NT2/D1 (cell line): ENCODE measurements at regions not wholly inside any gene's neighbourhood (a gene's known extent, or its start where the extent isn't known, plus 50 kb on each side); places are given as distances from the start of the nearest gene placed in this dataset.
"Not testable (repeated sequence)": the region's sequence is repeated elsewhere in the genome, so short reads cannot be mapped to it uniquely, and the experiment has no call there.

Source experiments
- DNase-seq: peaks from one replicate; pipeline ENCODE4 v3.0.0-alpha.2; 2011; ENCODE audit warnings: low read depth, low spot score
- H3K27me3 ChIP-seq: 2 replicates; pipeline ENCODE4 v1.6.0; 2011; ENCODE audit warnings: mild to moderate bottlenecking; ENCODE audit not compliant: insufficient read length, insufficient read depth
- H3K36me3 ChIP-seq: 2 replicates; pipeline ENCODE4 v1.6.1; 2011; ENCODE audit warnings: mild to moderate bottlenecking, low read length, mixed read lengths; ENCODE audit not compliant: insufficient read depth, insufficient read length
- H3K4me1 ChIP-seq: 2 replicates; pipeline ENCODE4 v1.5.1; 2011; ENCODE audit not compliant: insufficient read depth, insufficient read length
- H3K4me3 ChIP-seq: 2 replicates; pipeline ENCODE4 v1.5.1; 2011; ENCODE audit warnings: low read depth; ENCODE audit not compliant: insufficient read length
- H3K9ac ChIP-seq: 2 replicates; pipeline ENCODE4 v1.6.0; 2011; ENCODE audit warnings: low read depth; ENCODE audit not compliant: insufficient read length
- H3K9me3 ChIP-seq: 2 replicates; pipeline ENCODE4 v1.5.1; 2011; ENCODE audit warnings: mild to moderate bottlenecking, low read length; ENCODE audit not compliant: insufficient read depth
- SUZ12 ChIP-seq: IDR thresholded peaks from 2 replicates; pipeline ENCODE4 v1.6.1; 2011; ENCODE audit not compliant: insufficient read length, insufficient read depth; ENCODE audit errors: extremely low read depth
- YY1 ChIP-seq: IDR thresholded peaks from 2 replicates; pipeline ENCODE4 v1.6.1; 2011; ENCODE audit not compliant: insufficient read length, insufficient read depth
- ZNF274 ChIP-seq: IDR thresholded peaks from 2 replicates; pipeline ENCODE4 v1.6.1; 2011; ENCODE audit warnings: mild to moderate bottlenecking, low read depth, low read length

DNA sequence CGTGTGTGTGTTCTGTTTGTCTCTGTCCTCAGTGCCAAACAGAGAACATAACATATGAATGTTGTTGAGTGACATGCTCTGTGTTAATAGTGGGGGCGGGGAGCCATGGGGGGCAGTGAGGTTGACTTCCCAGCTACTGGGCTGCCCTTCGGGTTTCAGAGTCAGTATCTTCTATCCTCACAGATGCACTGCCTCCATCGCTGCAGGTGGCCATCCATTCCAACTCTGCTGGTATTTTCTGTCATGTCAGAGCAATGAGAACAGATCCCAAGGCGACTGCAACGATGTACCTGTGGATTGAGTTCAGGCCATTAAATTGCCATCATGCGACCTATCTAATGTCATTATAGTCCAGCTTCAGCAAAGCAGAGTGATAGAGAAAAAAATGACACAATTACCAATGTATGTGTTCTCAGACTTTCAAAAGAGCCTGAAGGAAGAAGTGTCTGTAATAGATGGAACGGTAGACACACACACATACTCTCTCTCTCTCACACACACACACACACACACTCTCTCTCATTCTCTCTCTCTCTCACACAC lies 418.5 kb downstream of the RWDD3 start:
- Histone ChIP-seq H3K4me1 (no peaks in the 10 kb centered on the region), H3K27me3 (no peaks in the 10 kb centered on the region), H3K9me3 (no peaks in the 10 kb centered on the region), H3K36me3 (no peaks in the 10 kb centered on the region), H3K9ac (no peak overlapping the region), H3K4me3 (no peak overlapping the region)
- no peak for DNase-seq
- TF ChIP-seq SUZ12 = no peak
- no peak for TF ChIP-seq ZNF274
- no peak for TF ChIP-seq YY1

DNA sequence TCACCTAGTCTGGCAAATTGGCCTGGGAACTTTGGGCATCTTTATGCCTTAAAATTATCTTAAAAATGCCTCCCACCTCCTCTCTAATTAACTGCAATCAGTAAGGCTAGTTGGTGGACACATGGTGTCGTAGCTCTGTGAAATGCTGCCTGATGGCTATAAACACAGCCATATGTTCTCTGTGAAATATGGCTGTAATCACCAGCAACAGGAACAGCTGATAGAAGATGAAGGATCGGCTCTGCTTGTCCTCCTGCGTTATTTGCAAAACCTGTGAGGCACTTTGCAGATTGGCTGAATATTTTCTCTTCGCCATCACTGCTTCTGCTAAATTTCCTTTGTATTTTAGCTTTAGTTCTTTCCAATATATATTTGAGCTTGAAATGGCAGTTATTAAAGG lies 419.6 kb downstream of the RWDD3 start:
- TF ChIP-seq SUZ12 (no peak), ZNF274 (no peak), YY1 (no peak)
- DNase-seq = no peak
- no peaks in the 10 kb centered on the region for H3K27me3 ChIP-seq
- no peaks in the 10 kb centered on the region for H3K4me1 ChIP-seq
- H3K36me3 ChIP-seq = no peaks in the 10 kb centered on the region
- no peaks in the 10 kb centered on the region for H3K9me3 ChIP-seq
- no peak overlapping the region for H3K4me3 ChIP-seq
- no peak overlapping the region for H3K9ac ChIP-seq

DNA sequence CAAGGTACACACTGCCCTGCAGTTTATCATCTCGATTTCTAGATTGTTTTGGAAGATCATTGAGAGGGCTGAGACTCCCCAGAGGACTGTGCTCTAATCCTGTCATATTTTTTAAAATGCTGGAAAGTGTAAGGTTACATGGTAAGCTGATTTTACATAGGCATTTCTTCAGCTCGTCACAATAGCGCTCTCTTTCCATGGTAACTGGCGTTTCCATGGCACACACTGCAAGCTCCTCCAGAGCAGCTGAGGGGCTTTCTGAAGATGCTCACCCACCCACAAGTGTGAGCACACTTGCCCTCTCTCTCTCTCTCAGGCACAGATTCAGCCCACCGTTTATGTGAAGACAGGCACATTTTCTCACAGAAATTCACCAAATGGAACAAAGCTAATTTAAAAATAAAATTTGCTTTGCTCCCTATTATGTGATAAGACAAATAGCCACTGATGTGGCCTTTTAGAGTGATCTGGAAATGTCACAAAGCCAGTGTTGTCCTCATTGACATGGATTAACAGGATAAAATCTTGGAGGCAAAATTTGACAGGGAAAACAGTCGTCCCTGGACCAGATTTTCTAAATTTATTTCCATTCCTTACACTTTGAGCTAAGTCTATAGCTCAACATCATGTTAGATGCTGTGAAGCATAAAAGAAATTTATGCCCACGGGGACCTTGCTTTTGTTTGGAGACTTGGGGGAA lies 421.5 kb downstream of the RWDD3 start:
- no peak overlapping the region for H3K9ac ChIP-seq
- no peaks in the 10 kb centered on the region for H3K36me3 ChIP-seq
- H3K4me3 ChIP-seq = no peak overlapping the region
- H3K9me3 ChIP-seq = no peaks in the 10 kb centered on the region
- TF ChIP-seq ZNF274 = no peak
- no peak for TF ChIP-seq YY1
- no peak for TF ChIP-seq SUZ12
- no peaks in the 10 kb centered on the region for H3K4me1 ChIP-seq
- no peak for DNase-seq
- no peaks in the 10 kb centered on the region for H3K27me3 ChIP-seq

DNA sequence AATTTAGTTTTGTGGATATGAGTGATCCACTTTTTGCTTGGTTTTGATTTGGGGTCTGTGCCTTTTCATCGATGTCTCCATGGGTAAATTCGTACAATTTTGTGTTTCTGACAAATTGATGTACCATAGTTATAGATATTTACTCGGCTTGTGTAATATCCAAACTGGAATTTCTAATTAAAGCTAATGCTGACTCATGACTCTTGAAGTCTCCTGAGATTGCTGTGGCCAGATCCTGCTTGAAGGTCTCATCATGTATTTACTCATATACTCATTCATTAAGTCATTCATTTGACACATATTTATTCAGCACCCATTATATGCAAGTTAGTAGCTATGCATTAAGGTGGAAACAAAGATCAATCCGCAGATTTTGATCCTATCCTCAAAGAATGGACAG lies 423.2 kb downstream of the RWDD3 start:
- no peak overlapping the region for H3K4me3 ChIP-seq
- H3K9ac ChIP-seq = no peak overlapping the region
- H3K9me3 ChIP-seq = no peaks in the 10 kb centered on the region
- no peaks in the 10 kb centered on the region for H3K36me3 ChIP-seq
- H3K4me1 ChIP-seq = no peaks in the 10 kb centered on the region
- TF ChIP-seq SUZ12 = no peak
- TF ChIP-seq YY1 = no peak
- no peak for TF ChIP-seq ZNF274
- no peak for DNase-seq
- H3K27me3 ChIP-seq = no peaks in the 10 kb centered on the region

DNA sequence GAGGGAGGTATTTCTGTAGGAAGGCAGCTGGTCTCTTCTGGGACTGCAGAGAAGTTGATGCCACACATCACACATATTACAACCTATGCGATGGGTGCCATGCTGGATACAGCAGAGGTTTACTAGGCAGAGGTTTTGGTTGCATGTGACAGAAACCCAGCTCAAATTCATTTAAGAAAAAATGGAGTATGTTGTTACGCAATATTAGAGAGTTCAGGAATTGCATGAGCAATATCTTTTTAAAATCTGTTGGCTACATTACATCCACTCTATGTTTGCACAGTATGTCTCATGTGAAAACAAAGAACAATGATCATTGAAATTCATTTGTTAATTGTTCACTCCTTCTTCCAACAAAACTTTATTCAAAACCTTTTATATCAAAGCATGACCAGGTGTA lies 425.2 kb downstream of the RWDD3 start:
- H3K9ac ChIP-seq = no peak overlapping the region
- H3K27me3 ChIP-seq = no peaks in the 10 kb centered on the region
- H3K4me3 ChIP-seq = no peak overlapping the region
- no peaks in the 10 kb centered on the region for H3K4me1 ChIP-seq
- no peaks in the 10 kb centered on the region for H3K36me3 ChIP-seq
- no peaks in the 10 kb centered on the region for H3K9me3 ChIP-seq
- DNase-seq = no peak
- TF ChIP-seq SUZ12 = no peak
- TF ChIP-seq YY1 = no peak
- TF ChIP-seq ZNF274 = no peak

DNA sequence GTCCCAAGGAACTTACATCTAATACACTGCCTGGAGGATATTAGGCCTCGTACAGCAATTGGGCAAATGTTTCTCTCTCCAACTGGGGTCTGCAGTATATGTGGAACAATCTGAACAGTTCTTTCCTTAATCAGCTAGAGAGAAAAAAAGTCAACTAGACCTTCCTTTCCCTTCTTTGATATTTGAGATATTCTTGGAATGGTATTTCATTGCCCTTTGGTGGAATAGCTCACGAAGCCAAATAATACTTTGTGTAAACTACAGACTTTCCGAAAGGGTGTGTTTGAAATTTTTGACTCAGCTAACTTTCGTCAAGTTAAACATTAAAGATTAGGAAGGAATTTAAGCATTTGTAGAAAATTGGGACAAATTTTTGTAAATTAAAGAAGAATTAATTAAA lies 425.6 kb downstream of the RWDD3 start:
- Histone ChIP-seq H3K27me3 (no peaks in the 10 kb centered on the region), H3K36me3 (no peaks in the 10 kb centered on the region), H3K4me1 (no peaks in the 10 kb centered on the region), H3K9me3 (no peaks in the 10 kb centered on the region), H3K4me3 (no peak overlapping the region), H3K9ac (no peak overlapping the region)
- TF ChIP-seq YY1 = no peak
- no peak for TF ChIP-seq ZNF274
- TF ChIP-seq SUZ12 = no peak
- DNase-seq = no peak

DNA sequence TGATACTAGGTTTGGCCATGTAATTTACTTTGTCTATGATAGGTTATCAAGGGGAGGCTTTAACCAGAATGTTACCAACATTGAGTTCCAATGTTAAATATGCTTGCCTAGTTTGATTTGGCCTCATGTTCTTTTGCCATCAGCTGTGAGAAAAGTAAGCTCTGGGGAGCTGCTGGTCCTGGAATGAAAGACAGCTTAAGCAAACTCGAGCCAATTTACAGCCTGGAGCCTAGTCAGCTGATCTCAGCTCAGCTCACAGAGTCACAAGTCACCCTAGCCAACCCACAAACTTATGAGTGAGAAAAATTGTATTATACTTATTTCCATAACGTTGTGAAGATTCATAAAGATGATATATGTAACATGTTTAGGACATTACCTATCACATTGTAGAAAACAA lies 426.7 kb downstream of the RWDD3 start:
- Histone ChIP-seq H3K27me3 (no peaks in the 10 kb centered on the region), H3K9me3 (no peaks in the 10 kb centered on the region), H3K9ac (no peak overlapping the region), H3K36me3 (no peaks in the 10 kb centered on the region), H3K4me3 (no peak overlapping the region), H3K4me1 (no peaks in the 10 kb centered on the region)
- no peak for DNase-seq
- TF ChIP-seq YY1 (no peak), SUZ12 (no peak), ZNF274 (no peak)

DNA sequence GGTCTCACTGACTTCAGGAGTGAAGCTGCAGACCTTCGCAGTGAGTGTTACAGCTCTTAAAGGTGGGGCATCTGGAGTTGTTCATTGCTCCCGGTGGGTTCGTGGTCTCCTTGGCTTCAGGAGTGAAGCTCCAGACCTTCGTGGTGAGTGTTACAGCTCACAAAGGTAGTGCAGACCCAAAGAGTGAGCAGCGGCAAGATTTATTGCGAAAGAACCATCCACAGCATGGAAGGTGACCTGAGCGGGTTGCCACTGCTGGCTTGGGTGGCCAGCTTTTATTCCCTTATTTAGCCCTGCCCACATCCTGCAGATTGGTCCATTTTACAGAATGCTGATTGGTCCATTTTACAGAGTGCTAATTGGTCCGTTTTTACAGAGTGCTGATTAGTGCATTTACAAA lies 429.5 kb downstream of the RWDD3 start:
- H3K27me3 ChIP-seq, H3K9ac ChIP-seq: not testable (repeated sequence)

More for the DNA sequence above, 429.5 kb downstream of the RWDD3 start:
- not testable (repeated sequence) for H3K36me3 ChIP-seq, DNase-seq, H3K9me3 ChIP-seq, H3K4me1 ChIP-seq, H3K4me3 ChIP-seq
